Peyer's patch (tissue), 4 donors: ENCODE measurements at regions not wholly inside any gene's neighbourhood (a gene's known extent, or its start where the extent isn't known, plus 50 kb on each side); places are given as distances from the start of the nearest gene placed in this dataset.
A peak's percentile ranks its signal among the peaks of the same experiment; 100 is the strongest.
"Not testable (repeated sequence)": the region's sequence is repeated elsewhere in the genome, so short reads cannot be mapped to it uniquely, and the experiment has no call there.

Source experiments
- DNase-seq, 3 donors: peaks; one replicate each; pipeline ENCODE4 v3.0.0-alpha.2; 2017 to 2019
- H3K27ac ChIP-seq, 4 donors: fragments of 200-600 bp; sonication (generic); one replicate each; pipeline ENCODE4 v1.5.1; 2016 to 2019
- H3K27me3 ChIP-seq, 2 donors: fragments of 200-600 bp; sonication (generic); one replicate each; pipeline ENCODE4 v1.5.1; 2019
- H3K36me3 ChIP-seq, 3 donors: fragments of 200-600 bp; sonication (generic); one replicate each; pipeline ENCODE4 v1.5.1; 2016 to 2019
- H3K4me1 ChIP-seq, 4 donors: fragments of 200-600 bp; sonication (generic); one replicate each; pipeline ENCODE4 v1.5.1; 2016 to 2019
- H3K4me3 ChIP-seq, 4 donors: fragments of 200-600 bp; sonication (generic); 1 replicate in 3 of 4; 2 replicates in 1 of 4; pipeline ENCODE4 v1.5.1; 2016 to 2019; ENCODE audit warnings: mild to moderate bottlenecking in 1 of 4
- H3K9me3 ChIP-seq, 4 donors: fragments of 200-600 bp; sonication (generic); one replicate each; pipeline ENCODE4 v1.5.1; 2016 to 2019; ENCODE audit warnings: mild to moderate bottlenecking in 1 of 4
- POLR2A ChIP-seq, 2 donors: fragments of 450-650 bp; IDR thresholded peaks; one replicate each; pipeline ENCODE4 v1.5.1; 2017; ENCODE audit warnings: antibody characterized with exemption in 2 of 2, mild to moderate bottlenecking in 2 of 2, moderate library complexity in 2 of 2
- TF ChIP-seq, protein P1 (sequence below), 6 experiments: fragments of 450-650 bp in 4 of 6; fragments of 200-600 bp in 2 of 6; sonication (generic) in 1 of 6; IDR thresholded peaks; one replicate each; pipeline ENCODE4 v1.5.1; 2017 to 2019; ENCODE audit warnings: antibody characterized with exemption in 6 of 6, mild to moderate bottlenecking in 3 of 6, moderate library complexity in 1 of 6

- no peaks in the 10 kb centered on the region for H3K27me3 ChIP-seq
- no peak for DNase-seq
- TF ChIP-seq, protein P1, sequence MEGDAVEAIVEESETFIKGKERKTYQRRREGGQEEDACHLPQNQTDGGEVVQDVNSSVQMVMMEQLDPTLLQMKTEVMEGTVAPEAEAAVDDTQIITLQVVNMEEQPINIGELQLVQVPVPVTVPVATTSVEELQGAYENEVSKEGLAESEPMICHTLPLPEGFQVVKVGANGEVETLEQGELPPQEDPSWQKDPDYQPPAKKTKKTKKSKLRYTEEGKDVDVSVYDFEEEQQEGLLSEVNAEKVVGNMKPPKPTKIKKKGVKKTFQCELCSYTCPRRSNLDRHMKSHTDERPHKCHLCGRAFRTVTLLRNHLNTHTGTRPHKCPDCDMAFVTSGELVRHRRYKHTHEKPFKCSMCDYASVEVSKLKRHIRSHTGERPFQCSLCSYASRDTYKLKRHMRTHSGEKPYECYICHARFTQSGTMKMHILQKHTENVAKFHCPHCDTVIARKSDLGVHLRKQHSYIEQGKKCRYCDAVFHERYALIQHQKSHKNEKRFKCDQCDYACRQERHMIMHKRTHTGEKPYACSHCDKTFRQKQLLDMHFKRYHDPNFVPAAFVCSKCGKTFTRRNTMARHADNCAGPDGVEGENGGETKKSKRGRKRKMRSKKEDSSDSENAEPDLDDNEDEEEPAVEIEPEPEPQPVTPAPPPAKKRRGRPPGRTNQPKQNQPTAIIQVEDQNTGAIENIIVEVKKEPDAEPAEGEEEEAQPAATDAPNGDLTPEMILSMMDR (IDR thresholded peaks at IDR 0.05) = no peak
- no peak for TF ChIP-seq POLR2A (IDR thresholded peaks at IDR 0.05)
- no peaks in the 10 kb centered on the region for H3K9me3 ChIP-seq
- no peaks in the 10 kb centered on the region for H3K36me3 ChIP-seq
- H3K4me3 ChIP-seq = no peak overlapping the region
- H3K4me1 ChIP-seq = no peaks in the 10 kb centered on the region
- H3K27ac ChIP-seq = no peak overlapping the region
Measured at GRCh38 chr16:17555176-17555575, 84.4 kb upstream of the XYLT1 start.

DNA sequence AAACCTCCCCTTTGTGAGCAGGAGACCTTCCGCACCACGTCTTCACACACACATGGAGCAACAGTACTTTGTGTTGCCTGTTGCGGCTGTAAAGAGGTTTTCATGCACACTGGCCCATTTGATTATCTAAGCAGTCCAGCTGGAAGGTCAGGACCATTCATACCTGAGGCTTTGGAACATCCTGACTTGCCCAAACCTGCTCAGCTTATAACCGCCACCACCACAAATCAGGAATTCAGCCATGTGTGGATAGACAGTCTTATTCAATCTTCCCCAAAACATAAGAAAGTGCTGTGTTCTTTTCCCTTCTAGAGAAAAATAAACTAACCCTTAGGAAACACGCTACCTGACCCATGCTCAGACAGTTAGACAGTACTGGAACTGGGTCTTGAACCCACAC, 81.6 kb upstream of the XYLT1 start:
- H3K36me3 ChIP-seq = no peaks in the 10 kb centered on the region
- H3K9me3 ChIP-seq = no peaks in the 10 kb centered on the region
- H3K27me3 ChIP-seq = no peaks in the 10 kb centered on the region
- DNase-seq = no peak
- no peak for TF ChIP-seq POLR2A (IDR thresholded peaks at IDR 0.05)
- TF ChIP-seq, protein P1 (IDR thresholded peaks at IDR 0.05) = no peak
- no peak overlapping the region for H3K4me3 ChIP-seq
- H3K4me1 ChIP-seq = no peaks in the 10 kb centered on the region
- H3K27ac ChIP-seq = no peak overlapping the region

DNA sequence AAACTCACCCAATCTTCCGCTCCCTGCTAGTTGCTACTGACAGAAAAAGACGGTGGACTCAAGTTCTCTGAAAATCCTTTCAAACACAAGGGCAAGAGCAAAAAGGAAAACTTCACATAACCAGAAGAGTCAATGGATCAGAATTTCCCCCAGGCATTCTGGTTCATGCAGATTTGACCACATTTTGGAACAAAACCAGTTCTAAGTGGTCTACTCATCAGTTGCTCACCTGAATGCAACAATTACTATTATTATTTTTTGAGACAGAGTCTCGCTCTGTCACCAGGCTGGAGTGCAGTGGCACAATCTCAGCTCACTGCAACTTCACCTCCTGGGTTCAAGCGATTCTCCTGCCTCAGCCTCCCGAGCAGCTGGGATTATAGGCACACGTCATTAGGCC, 80.9 kb upstream of the XYLT1 start:
- not testable (repeated sequence) for H3K9me3 ChIP-seq, DNase-seq, H3K27ac ChIP-seq, H3K4me3 ChIP-seq, H3K27me3 ChIP-seq, H3K36me3 ChIP-seq, H3K4me1 ChIP-seq

GRCh38 chr16:17548825-17549224, 78.1 kb upstream of the XYLT1 start:
- TF ChIP-seq, protein P1 (IDR thresholded peaks at IDR 0.05) = no peak
- TF ChIP-seq POLR2A (IDR thresholded peaks at IDR 0.05) = no peak

DNA sequence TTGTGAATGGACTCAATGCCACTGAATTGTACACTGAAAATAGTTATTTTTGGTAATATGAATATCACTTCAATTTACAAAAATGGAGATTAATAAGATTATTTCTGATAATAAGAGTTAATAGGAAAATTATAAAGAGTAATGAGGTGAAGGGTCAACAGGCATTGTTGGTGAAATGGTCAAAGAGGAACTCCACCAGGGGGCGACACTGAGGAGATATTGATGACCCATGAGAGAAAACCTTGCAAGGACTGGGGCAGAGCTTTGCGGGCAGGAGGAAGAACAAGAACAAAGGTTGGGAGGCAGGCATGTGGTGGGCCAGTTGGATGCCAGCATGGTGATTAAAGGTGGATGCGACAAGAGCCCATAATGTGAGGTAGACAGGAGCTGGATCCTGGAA, 74.0 kb upstream of the XYLT1 start:
- Histone ChIP-seq H3K4me1 (no peaks in the 10 kb centered on the region), H3K27ac (no peak overlapping the region), H3K9me3 (no peaks in the 10 kb centered on the region), H3K36me3 (no peaks in the 10 kb centered on the region), H3K27me3 (no peaks in the 10 kb centered on the region), H3K4me3 (no peak overlapping the region)
- no peak for TF ChIP-seq POLR2A (IDR thresholded peaks at IDR 0.05)
- TF ChIP-seq, protein P1 (IDR thresholded peaks at IDR 0.05) = peak in 2 of 6 experiments; percentile 3 to 21
- DNase-seq = peak in 2 of 3 donors; percentile 32 to 49

More at GRCh38 chr16:17548825-17549224, 78.1 kb upstream of the XYLT1 start:
- H3K36me3 ChIP-seq = no peaks in the 10 kb centered on the region
- H3K9me3 ChIP-seq = no peaks in the 10 kb centered on the region
- H3K27me3 ChIP-seq = no peaks in the 10 kb centered on the region
- no peak overlapping the region for H3K27ac ChIP-seq
- H3K4me3 ChIP-seq = no peak overlapping the region
- no peak for DNase-seq
- no peaks in the 10 kb centered on the region for H3K4me1 ChIP-seq

GRCh38 chr16:17544304-17544703, 73.5 kb upstream of the XYLT1 start:
- H3K4me3 ChIP-seq = no peak overlapping the region
- H3K9me3 ChIP-seq = no peaks in the 10 kb centered on the region
- TF ChIP-seq POLR2A (IDR thresholded peaks at IDR 0.05) = no peak
- no peaks in the 10 kb centered on the region for H3K27me3 ChIP-seq
- no peak overlapping the region for H3K27ac ChIP-seq
- H3K4me1 ChIP-seq = no peaks in the 10 kb centered on the region
- no peaks in the 10 kb centered on the region for H3K36me3 ChIP-seq
- DNase-seq = no peak

DNA sequence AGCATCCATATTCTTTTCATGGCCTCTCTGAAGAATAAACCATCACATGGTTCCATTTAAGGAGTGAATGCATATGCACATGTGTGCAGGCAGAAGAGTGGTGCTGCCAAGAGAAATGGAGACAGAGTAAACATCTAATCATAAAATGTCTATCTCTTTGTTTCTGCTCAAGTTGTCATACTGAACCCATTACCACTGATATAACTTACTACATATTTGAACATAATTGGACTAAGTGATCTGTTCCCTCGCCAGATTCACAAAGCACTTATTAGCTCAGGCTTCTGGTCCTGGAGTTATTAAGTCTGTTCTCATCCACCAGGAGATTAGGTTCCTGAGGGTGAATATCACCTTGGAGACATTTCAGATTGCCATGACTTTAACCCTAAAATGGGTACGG, 72.3 kb upstream of the XYLT1 start:
- H3K9me3 ChIP-seq = no peaks in the 10 kb centered on the region
- no peaks in the 10 kb centered on the region for H3K27me3 ChIP-seq
- no peak overlapping the region for H3K27ac ChIP-seq
- no peak overlapping the region for H3K4me3 ChIP-seq
- no peak for DNase-seq
- TF ChIP-seq POLR2A (IDR thresholded peaks at IDR 0.05) = no peak
- TF ChIP-seq, protein P1 (IDR thresholded peaks at IDR 0.05) = no peak
- H3K4me1 ChIP-seq = no peaks in the 10 kb centered on the region
- no peaks in the 10 kb centered on the region for H3K36me3 ChIP-seq
